Liver (tissue), 7 donors: ENCODE measurements at regions not wholly inside any gene's neighbourhood (a gene's known extent, or its start where the extent isn't known, plus 50 kb on each side); places are given as distances from the start of the nearest gene placed in this dataset.

Experiments used
- DNase-seq: peaks from one replicate; pipeline ENCODE4 v3.0.0-alpha.2; 2017; ENCODE audit warnings: low spot score
- H3K27ac ChIP-seq, 2 donors: one replicate each; pipeline ENCODE4 v1.7.0; 2013; ENCODE audit warnings: inconsistent platforms in 2 of 2, low read length in 2 of 2, control low read depth in 1 of 2, low read depth in 1 of 2, mild to moderate bottlenecking in 1 of 2
- H3K27me3 ChIP-seq, 4 donors: one replicate each; pipeline versions ENCODE4 v1.6.1 to v1.7.0; 2013; ENCODE audit warnings: low read length in 3 of 4, inconsistent platforms in 1 of 4, mild to moderate bottlenecking in 1 of 4, moderate library complexity in 1 of 4; ENCODE audit not compliant: control insufficient read depth in 4 of 4, insufficient read depth in 4 of 4
- H3K36me3 ChIP-seq, 4 donors: one replicate each; pipeline versions ENCODE4 v1.6.1 to v1.7.0; 2013; ENCODE audit warnings: low read length in 3 of 4, mild to moderate bottlenecking in 3 of 4, low read depth in 1 of 4, moderate library complexity in 1 of 4; ENCODE audit not compliant: control insufficient read depth in 4 of 4, insufficient read depth in 3 of 4
- H3K4me1 ChIP-seq, 4 donors: one replicate each; pipeline versions ENCODE4 v1.6.1 to v1.7.0; 2013; ENCODE audit warnings: low read length in 3 of 4, mild to moderate bottlenecking in 3 of 4, moderate library complexity in 1 of 4; ENCODE audit not compliant: control insufficient read depth in 4 of 4, insufficient read depth in 4 of 4
- H3K4me3 ChIP-seq, 3 donors: one replicate each; pipeline versions ENCODE4 v1.6.1 to v1.7.0; 2013; ENCODE audit warnings: low read length in 3 of 3, control low read depth in 1 of 3, low read depth in 1 of 3, mild to moderate bottlenecking in 1 of 3
- H3K9ac ChIP-seq, 2 donors: one replicate each; pipeline ENCODE4 v1.7.0; 2013; ENCODE audit warnings: low read length in 2 of 2, mild to moderate bottlenecking in 2 of 2, moderate library complexity in 2 of 2, control low read depth in 1 of 2, low read depth in 1 of 2
- H3K9me3 ChIP-seq, 4 donors: one replicate each; pipeline versions ENCODE4 v1.6.1 to v1.7.0; 2013; ENCODE audit warnings: low read length in 3 of 4; ENCODE audit not compliant: control insufficient read depth in 4 of 4
- FOXA1 ChIP-seq: IDR thresholded peaks from 2 replicates; pipeline ENCODE4 v1.6.1; 2016; ENCODE audit warnings: antibody characterized with exemption
- FOXA2 ChIP-seq: IDR thresholded peaks from 2 replicates; pipeline ENCODE4 v1.6.1; 2016; ENCODE audit warnings: antibody characterized with exemption
- GABPA ChIP-seq, 2 donors: IDR thresholded peaks in 1 of 2; conservative IDR thresholded peaks in 1 of 2; 2 replicates each; pipeline ENCODE4 v1.6.1; 2016; ENCODE audit warnings: antibody characterized with exemption in 2 of 2, mild to moderate bottlenecking in 1 of 2, moderate library complexity in 1 of 2
- HNF4A ChIP-seq, 2 donors: conservative IDR thresholded peaks; 2 replicates each; pipeline ENCODE4 v1.6.1; 2016; ENCODE audit warnings: antibody characterized with exemption in 2 of 2, mild to moderate bottlenecking in 2 of 2
- JUND ChIP-seq, 2 donors: IDR thresholded peaks; 2 replicates each; pipeline ENCODE4 v1.6.1; 2016; ENCODE audit warnings: antibody characterized with exemption in 2 of 2
- NR2F2 ChIP-seq: IDR thresholded peaks from 2 replicates; pipeline ENCODE4 v1.6.1; 2016; ENCODE audit warnings: antibody characterized with exemption
- RXRA ChIP-seq, 2 donors: IDR thresholded peaks; 2 replicates each; pipeline ENCODE4 v1.6.1; 2017 to 2018; ENCODE audit warnings: antibody characterized with exemption in 2 of 2, mild to moderate bottlenecking in 1 of 2
- SP1 ChIP-seq: IDR thresholded peaks from 2 replicates; pipeline ENCODE4 v1.6.1; 2018; ENCODE audit warnings: antibody characterized with exemption, mild to moderate bottlenecking
- TAF1 ChIP-seq: conservative IDR thresholded peaks from 2 replicates; pipeline ENCODE4 v1.6.1; 2016; ENCODE audit warnings: antibody characterized with exemption, mild to moderate bottlenecking
- WGBS: extraction: QIAGEN DNeasy Blood & Tissue Kit; methylation state at CpG from one replicate; pipeline ENCODE4 v1.1.7; 2013; 5-methylcytosine and 5-hydroxymethylcytosine counted together
- TF ChIP-seq, protein P1 (sequence below): IDR thresholded peaks from 2 replicates; pipeline ENCODE4 v1.6.1; 2016; ENCODE audit warnings: antibody characterized with exemption, mild to moderate bottlenecking
- TF ChIP-seq, protein P2 (sequence below): IDR thresholded peaks from 2 replicates; pipeline ENCODE4 v1.6.1; 2016; ENCODE audit warnings: antibody characterized with exemption
- TF ChIP-seq, protein P3 (sequence below): IDR thresholded peaks from 2 replicates; pipeline ENCODE4 v1.6.1; 2016; ENCODE audit warnings: antibody characterized with exemption
- TF ChIP-seq, protein P4 (sequence below): IDR thresholded peaks from 2 replicates; pipeline ENCODE4 v1.6.1; 2016; ENCODE audit warnings: antibody characterized with exemption
- donor health status: healthy.
- donor health status: healthy.
- donor health status: healthy.
- donor health status: healthy.

DNA sequence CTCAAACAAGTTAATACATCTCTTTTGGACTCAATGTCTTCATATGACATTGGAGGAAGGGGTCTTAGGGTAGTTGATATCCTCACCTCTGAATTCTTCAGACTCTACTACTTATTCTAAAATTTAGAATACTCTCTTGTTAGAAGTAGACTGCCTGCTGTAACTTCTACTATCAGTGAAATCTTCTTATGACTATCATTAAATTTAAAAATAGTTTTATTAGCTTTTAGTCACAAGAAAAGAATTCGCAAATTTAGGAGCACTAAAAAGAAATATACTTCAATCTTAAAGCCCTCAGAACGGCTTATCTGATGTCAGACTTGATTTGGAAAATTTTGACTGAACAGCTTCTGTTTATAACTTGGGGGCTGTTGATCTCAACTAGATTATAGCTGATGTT lies 67.1 kb upstream of the TTC14 start:
- Histone ChIP-seq H3K27ac (no peak overlapping the region), H3K9me3 (peaks cover 0 to 2% (median 2%) of the 10 kb centered on the region in 4 donors), H3K27me3 (no peaks in the 10 kb centered on the region), H3K9ac (no peak overlapping the region), H3K36me3 (no peaks in the 10 kb centered on the region), H3K4me1 (no peaks in the 10 kb centered on the region), H3K4me3 (no peak overlapping the region)
- no peak for TF ChIP-seq GABPA (IDR thresholded peaks at IDR 0.05 in 1 of 2, conservative IDR thresholded peaks at IDR 0.05 in 1 of 2)
- TF ChIP-seq FOXA2, result no peak
- no peak for TF ChIP-seq HNF4A (conservative IDR thresholded peaks at IDR 0.05)
- TF ChIP-seq, protein P1, sequence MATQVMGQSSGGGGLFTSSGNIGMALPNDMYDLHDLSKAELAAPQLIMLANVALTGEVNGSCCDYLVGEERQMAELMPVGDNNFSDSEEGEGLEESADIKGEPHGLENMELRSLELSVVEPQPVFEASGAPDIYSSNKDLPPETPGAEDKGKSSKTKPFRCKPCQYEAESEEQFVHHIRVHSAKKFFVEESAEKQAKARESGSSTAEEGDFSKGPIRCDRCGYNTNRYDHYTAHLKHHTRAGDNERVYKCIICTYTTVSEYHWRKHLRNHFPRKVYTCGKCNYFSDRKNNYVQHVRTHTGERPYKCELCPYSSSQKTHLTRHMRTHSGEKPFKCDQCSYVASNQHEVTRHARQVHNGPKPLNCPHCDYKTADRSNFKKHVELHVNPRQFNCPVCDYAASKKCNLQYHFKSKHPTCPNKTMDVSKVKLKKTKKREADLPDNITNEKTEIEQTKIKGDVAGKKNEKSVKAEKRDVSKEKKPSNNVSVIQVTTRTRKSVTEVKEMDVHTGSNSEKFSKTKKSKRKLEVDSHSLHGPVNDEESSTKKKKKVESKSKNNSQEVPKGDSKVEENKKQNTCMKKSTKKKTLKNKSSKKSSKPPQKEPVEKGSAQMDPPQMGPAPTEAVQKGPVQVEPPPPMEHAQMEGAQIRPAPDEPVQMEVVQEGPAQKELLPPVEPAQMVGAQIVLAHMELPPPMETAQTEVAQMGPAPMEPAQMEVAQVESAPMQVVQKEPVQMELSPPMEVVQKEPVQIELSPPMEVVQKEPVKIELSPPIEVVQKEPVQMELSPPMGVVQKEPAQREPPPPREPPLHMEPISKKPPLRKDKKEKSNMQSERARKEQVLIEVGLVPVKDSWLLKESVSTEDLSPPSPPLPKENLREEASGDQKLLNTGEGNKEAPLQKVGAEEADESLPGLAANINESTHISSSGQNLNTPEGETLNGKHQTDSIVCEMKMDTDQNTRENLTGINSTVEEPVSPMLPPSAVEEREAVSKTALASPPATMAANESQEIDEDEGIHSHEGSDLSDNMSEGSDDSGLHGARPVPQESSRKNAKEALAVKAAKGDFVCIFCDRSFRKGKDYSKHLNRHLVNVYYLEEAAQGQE, result no peak
- TF ChIP-seq, protein P2, sequence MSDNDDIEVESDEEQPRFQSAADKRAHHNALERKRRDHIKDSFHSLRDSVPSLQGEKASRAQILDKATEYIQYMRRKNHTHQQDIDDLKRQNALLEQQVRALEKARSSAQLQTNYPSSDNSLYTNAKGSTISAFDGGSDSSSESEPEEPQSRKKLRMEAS, result no peak
- no peak for TF ChIP-seq NR2F2
- DNase-seq, result no peak
- 71% methylated on average over 2 of the region's 2 CpGs for WGBS

DNA sequence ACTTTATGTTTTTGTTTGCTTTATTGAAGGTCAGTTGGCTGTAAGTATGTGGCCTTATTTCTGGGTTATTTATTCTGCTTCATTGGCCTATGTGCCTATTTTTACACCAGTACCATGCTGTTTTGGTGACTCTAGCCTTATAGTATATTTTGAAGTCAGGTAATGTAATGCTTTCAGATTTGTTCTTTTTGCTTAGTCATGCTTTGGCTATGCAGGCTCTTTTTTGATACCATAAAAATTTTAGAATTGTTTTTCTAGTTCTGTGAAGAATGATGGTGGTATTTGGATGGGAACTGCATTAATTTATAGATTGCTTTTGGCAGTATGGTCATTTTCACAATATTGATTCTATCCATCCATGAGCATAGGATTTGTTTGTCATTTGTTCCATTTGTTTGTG lies 63.5 kb upstream of the TTC14 start:
- no peak for DNase-seq

More for the DNA sequence above, 63.5 kb upstream of the TTC14 start:
- Histone ChIP-seq H3K4me3 (no peak overlapping the region), H3K9me3 (peaks cover 0 to 2% (median 1%) of the 10 kb centered on the region in 4 donors), H3K9ac (no peak overlapping the region), H3K4me1 (no peaks in the 10 kb centered on the region), H3K27me3 (no peaks in the 10 kb centered on the region), H3K27ac (no peak overlapping the region), H3K36me3 (no peaks in the 10 kb centered on the region)
- no peak for TF ChIP-seq RXRA (IDR thresholded peaks at IDR 0.05)
- TF ChIP-seq, protein P1, result no peak
- TF ChIP-seq, protein P3, sequence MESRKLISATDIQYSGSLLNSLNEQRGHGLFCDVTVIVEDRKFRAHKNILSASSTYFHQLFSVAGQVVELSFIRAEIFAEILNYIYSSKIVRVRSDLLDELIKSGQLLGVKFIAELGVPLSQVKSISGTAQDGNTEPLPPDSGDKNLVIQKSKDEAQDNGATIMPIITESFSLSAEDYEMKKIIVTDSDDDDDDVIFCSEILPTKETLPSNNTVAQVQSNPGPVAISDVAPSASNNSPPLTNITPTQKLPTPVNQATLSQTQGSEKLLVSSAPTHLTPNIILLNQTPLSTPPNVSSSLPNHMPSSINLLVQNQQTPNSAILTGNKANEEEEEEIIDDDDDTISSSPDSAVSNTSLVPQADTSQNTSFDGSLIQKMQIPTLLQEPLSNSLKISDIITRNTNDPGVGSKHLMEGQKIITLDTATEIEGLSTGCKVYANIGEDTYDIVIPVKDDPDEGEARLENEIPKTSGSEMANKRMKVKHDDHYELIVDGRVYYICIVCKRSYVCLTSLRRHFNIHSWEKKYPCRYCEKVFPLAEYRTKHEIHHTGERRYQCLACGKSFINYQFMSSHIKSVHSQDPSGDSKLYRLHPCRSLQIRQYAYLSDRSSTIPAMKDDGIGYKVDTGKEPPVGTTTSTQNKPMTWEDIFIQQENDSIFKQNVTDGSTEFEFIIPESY, result no peak
- TF ChIP-seq, protein P4, sequence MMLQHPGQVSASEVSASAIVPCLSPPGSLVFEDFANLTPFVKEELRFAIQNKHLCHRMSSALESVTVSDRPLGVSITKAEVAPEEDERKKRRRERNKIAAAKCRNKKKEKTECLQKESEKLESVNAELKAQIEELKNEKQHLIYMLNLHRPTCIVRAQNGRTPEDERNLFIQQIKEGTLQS, result no peak
- no peak for TF ChIP-seq FOXA2
- TF ChIP-seq JUND (IDR thresholded peaks at IDR 0.05), result no peak
- TF ChIP-seq, protein P2, result no peak
- TF ChIP-seq TAF1, result no peak
- no peak for TF ChIP-seq SP1
- no peak for TF ChIP-seq FOXA1
